ENCODE measurements at regions not wholly inside any gene's neighbourhood (a gene's known extent, or its start where the extent isn't known, plus 50 kb on each side); places are given as distances from the start of the nearest gene placed in this dataset.
"Not testable (repeated sequence)": the region's sequence is repeated elsewhere in the genome, so short reads cannot be mapped to it uniquely, and the experiment has no call there.

- DNase-seq (ENCODE audit: low read depth); H3K4me3 ChIP-seq (ENCODE audit: low read depth, low read length): not testable (repeated sequence)
These were observed 55.3 kb upstream of the THOC2 start for GRCh38 chrX:123788193-123788592.

- TF ChIP-seq CTCF (IDR thresholded peaks at IDR 0.05; ENCODE audit: control insufficient read depth, extremely low read depth, insufficient read depth) = no peak
- DNase-seq (ENCODE audit: low read depth) = no peak
- H3K4me3 ChIP-seq (ENCODE audit: low read depth, low read length) = no peak overlapping the region
These were observed 55.9 kb upstream of the THOC2 start for GRCh38 chrX:123788744-123789143.

GRCh38 chrX:123797543-123798447 is 62.1 kb upstream of the XIAP start:
- TF ChIP-seq CTCF (IDR thresholded peaks at IDR 0.05; ENCODE audit: control insufficient read depth, extremely low read depth, insufficient read depth) = no peak
- DNase-seq (ENCODE audit: low read depth) = no peak
- no peak overlapping the region for H3K4me3 ChIP-seq (ENCODE audit: low read depth, low read length)

GRCh38 chrX:123798706-123799430 is 61.0 kb upstream of the XIAP start:
- not testable (repeated sequence) for DNase-seq (ENCODE audit: low read depth); H3K4me3 ChIP-seq (ENCODE audit: low read depth, low read length)

GRCh38 chrX:123801901-123802300 is 58.0 kb upstream of the XIAP start:
- no peak overlapping the region for H3K4me3 ChIP-seq (ENCODE audit: low read depth, low read length)
- no peak for DNase-seq (ENCODE audit: low read depth)
- TF ChIP-seq CTCF (IDR thresholded peaks at IDR 0.05; ENCODE audit: control insufficient read depth, extremely low read depth, insufficient read depth) = no peak

GRCh38 chrX:123803331-123803983 is 56.4 kb upstream of the XIAP start:
- peak; percentile 94 for DNase-seq (ENCODE audit: low read depth)
- TF ChIP-seq CTCF (IDR thresholded peaks at IDR 0.05; ENCODE audit: control insufficient read depth, extremely low read depth, insufficient read depth) = no peak
- H3K4me3 ChIP-seq (ENCODE audit: low read depth, low read length) = no peak overlapping the region

GRCh38 chrX:123803984-123804365 is 55.9 kb upstream of the XIAP start:
- not testable (repeated sequence) for H3K4me3 ChIP-seq (ENCODE audit: low read depth, low read length); DNase-seq (ENCODE audit: low read depth)

GRCh38 chrX:123807835-123808416 is 51.9 kb upstream of the XIAP start:
- no peak for TF ChIP-seq CTCF (IDR thresholded peaks at IDR 0.05; ENCODE audit: control insufficient read depth, extremely low read depth, insufficient read depth)
- no peak overlapping the region for H3K4me3 ChIP-seq (ENCODE audit: low read depth, low read length)
- DNase-seq (ENCODE audit: low read depth) = no peak
